ENCODE measurements at regions not wholly inside any gene's neighbourhood (a gene's known extent, or its start where the extent isn't known, plus 50 kb on each side); places are given as distances from the start of the nearest gene placed in this dataset.
"Not testable (repeated sequence)": the region's sequence is repeated elsewhere in the genome, so short reads cannot be mapped to it uniquely, and the experiment has no call there.

DNA sequence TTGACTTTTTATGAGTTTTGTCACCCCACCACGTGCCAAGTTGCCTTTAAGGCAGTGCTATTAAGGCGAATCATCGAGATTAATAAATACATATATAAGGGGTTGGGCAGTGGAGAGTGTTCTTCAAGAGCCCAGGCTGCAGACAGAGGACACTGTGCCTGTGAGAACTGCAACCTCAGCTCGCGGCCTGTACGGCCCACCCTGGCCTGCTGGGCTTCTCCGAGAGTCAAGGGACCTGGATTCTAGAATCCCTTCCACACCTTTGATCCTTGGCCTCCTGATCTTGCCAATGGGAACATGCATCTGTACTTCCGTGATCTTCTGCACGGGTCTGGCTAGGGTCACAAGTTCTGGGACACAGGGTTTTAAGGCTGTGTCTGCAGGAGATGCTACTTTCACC lies 54.5 kb downstream of the IRX5 start:
- H3K4me3 ChIP-seq (ENCODE audit: low read depth, low read length): no peak overlapping the region
- no peak for DNase-seq (ENCODE audit: low read depth)
- TF ChIP-seq, protein P1, sequence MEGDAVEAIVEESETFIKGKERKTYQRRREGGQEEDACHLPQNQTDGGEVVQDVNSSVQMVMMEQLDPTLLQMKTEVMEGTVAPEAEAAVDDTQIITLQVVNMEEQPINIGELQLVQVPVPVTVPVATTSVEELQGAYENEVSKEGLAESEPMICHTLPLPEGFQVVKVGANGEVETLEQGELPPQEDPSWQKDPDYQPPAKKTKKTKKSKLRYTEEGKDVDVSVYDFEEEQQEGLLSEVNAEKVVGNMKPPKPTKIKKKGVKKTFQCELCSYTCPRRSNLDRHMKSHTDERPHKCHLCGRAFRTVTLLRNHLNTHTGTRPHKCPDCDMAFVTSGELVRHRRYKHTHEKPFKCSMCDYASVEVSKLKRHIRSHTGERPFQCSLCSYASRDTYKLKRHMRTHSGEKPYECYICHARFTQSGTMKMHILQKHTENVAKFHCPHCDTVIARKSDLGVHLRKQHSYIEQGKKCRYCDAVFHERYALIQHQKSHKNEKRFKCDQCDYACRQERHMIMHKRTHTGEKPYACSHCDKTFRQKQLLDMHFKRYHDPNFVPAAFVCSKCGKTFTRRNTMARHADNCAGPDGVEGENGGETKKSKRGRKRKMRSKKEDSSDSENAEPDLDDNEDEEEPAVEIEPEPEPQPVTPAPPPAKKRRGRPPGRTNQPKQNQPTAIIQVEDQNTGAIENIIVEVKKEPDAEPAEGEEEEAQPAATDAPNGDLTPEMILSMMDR (IDR thresholded peaks at IDR 0.05; ENCODE audit: control insufficient read depth, extremely low read depth, insufficient read depth): no peak

DNA sequence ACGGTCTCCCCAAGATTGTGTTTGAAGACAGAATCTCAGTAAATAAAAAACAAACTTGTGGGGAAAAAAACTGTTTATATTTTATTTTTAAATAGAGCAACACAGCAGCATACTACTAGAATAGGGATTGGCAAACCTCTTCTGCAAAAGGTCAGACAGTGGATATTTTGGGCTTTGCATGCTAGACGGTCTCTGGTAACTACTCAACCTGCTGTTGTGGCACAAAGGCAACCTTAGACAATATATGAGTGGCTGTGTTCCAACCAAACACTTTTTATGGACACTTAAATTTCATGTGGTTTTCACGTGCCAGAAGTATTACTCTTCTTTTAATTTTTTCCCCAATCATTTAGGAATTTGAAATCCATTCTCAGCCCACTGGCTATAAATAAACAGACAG lies 55.0 kb downstream of the IRX5 start:
- TF ChIP-seq, protein P1 (IDR thresholded peaks at IDR 0.05; ENCODE audit: control insufficient read depth, extremely low read depth, insufficient read depth): no peak
- DNase-seq (ENCODE audit: low read depth): no peak

DNA sequence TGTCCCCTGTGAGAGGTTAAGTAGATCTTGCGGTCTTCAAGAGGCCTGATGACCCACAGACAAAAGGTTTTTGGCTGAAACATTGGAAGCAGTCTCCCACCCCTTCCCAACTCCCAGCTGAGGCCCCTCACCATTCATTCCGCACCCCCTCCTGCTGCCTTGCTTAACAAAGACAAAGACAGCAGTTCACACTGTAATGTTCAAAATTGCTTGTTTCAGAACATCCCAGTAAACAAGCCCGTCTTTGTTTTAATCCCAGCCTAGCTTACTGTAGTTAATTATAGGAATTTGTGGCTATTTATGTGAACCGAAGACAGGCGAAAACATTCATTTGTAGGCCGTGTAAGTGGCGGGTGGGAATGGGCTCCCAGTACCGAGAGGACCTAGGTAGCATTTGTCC lies 55.7 kb downstream of the IRX5 start:
- no peak overlapping the region for H3K4me3 ChIP-seq (ENCODE audit: low read depth, low read length)
- DNase-seq (ENCODE audit: low read depth): no peak
- TF ChIP-seq, protein P1 (IDR thresholded peaks at IDR 0.05; ENCODE audit: control insufficient read depth, extremely low read depth, insufficient read depth): no peak

More for the DNA sequence above, 55.0 kb downstream of the IRX5 start:
- H3K4me3 ChIP-seq (ENCODE audit: low read depth, low read length): no peak overlapping the region

DNA sequence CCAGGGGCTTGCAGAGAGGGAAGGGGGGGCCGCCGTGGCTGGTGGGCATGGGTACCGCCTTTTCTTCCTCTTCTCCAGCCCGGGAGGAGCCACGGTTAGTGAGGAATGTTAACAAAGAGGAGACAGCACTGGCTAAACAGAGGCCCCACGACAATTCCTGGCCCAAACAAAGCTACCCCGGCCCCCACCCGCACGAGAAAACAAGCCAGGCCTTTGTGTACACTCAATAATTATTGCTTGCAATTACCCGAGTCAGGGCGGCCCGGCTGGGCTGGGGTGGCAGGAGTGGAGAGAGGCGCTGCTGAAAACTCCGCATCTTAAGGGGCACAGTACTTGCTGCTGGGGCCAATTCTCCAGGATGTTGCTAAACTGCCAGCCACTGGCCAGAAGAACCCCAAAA lies 56.4 kb downstream of the IRX5 start:
- no peak for DNase-seq (ENCODE audit: low read depth)
- no peak overlapping the region for H3K4me3 ChIP-seq (ENCODE audit: low read depth, low read length)
- TF ChIP-seq, protein P1 (IDR thresholded peaks at IDR 0.05; ENCODE audit: control insufficient read depth, extremely low read depth, insufficient read depth): no peak

DNA sequence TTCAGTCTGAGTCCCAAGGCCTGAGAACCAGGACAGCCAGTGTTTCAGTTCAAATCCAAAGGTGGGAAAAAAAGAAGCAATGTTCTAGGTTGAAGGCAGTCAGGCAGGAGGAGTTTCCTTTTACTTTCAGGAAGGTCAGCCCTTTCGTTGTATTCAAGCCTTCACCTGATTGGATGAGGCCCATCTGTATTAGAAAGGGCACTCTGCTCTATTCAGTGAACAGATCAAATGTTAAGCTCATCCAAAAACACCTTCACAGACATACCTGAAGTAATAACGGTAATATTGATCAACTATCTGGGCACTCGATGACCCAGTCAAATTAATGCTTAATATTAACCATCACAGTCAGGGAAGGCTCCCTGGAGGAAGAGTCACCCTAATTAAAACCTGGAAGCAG lies 60.9 kb downstream of the IRX5 start:
- TF ChIP-seq, protein P1 (IDR thresholded peaks at IDR 0.05; ENCODE audit: control insufficient read depth, extremely low read depth, insufficient read depth): no peak
- DNase-seq (ENCODE audit: low read depth): no peak

DNA sequence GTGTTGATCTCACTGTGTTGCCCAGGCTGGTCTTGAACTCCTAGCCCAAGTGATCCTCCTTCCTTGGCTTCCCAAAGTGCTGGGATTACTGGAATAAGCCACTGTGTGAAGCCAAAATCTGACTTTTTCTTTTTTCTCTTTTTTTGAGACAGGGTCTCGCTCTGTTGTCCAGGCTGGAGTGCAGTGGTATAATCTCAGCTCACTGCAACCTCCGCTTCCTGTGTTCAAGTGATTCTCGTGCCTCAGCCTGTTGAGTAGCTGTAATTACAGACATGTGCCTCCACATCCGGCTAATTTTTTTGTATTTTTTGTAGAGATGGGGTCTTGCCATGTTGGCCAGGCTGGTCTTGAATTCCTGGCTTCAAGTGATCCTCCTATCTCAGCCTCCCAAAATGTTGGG lies 61.3 kb downstream of the IRX5 start:
- not testable (repeated sequence) for H3K4me3 ChIP-seq (ENCODE audit: low read depth, low read length); DNase-seq (ENCODE audit: low read depth)

More for the DNA sequence above, 60.9 kb downstream of the IRX5 start:
- H3K4me3 ChIP-seq (ENCODE audit: low read depth, low read length): no peak overlapping the region

DNA sequence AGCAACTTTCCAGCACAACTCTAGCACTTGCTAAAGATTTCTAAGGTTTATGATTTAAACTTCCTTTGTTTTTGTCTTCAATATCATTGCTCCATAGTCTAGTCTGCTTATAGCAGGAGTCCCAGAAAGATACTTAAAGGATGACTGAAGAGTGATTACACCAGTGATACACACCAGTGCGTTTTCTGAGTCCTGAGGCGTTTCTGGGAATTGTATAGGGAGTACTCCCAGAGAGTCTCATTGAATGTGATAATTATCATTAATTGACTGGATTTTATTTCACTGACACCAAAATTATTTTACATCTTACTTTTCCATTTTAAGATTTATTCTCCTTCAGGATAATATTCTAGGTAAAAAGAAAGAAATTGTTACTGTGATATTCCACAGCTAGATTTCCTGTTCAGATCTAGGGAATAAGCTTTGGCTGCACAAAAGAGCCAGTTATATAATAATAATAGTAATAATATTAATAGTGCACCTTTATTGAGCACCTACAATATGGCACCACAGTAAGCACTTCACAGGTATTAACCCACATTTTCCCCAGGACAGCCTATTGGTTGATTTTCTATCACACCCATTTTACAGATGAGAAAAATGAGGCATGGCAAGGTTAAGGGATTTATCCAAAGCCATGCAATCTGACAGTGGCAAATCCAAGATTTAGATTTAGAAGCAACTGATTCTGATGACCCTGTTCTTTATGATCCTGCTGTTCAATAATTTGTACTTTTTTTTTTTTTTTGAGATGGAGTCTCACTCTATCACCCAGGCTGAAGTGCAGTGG lies 62.6 kb downstream of the IRX5 start:
- no peak for DNase-seq (ENCODE audit: low read depth)
- TF ChIP-seq, protein P1 (IDR thresholded peaks at IDR 0.05; ENCODE audit: control insufficient read depth, extremely low read depth, insufficient read depth): no peak
- H3K4me3 ChIP-seq (ENCODE audit: low read depth, low read length): no peak overlapping the region

Measured in LNCaP clone FGC (cell line).